ENCODE measurements at regions not wholly inside any gene's neighbourhood (a gene's known extent, or its start where the extent isn't known, plus 50 kb on each side); places are given as distances from the start of the nearest gene placed in this dataset.

GRCh38 chr18:28512357-28512756 is 335.4 kb upstream of the CDH2 start:
- H3K4me1 Mint-ChIP-seq, result peaks cover 0 to 2% of the 10 kb centered on the region in 2 experiments; a peak in 1 of 4 replicates
- WGBS (ENCODE audit: extremely low coverage, insufficient read length, low lambda C conversion rate), result no CpG with 5 or more reads among the region's 2 CpGs
- Histone ChIP-seq H2AK5ac (ENCODE audit: insufficient read length, low read length) (no peak overlapping the region), H3K56ac (ENCODE audit: insufficient read length, low read depth, low read length) (no peak overlapping the region), H3K23ac (ENCODE audit: insufficient read length, low read depth, low read length) (no peak overlapping the region), H3K9me3 (ENCODE audit: control insufficient read depth, low read depth, low read length) (no peaks in the 10 kb centered on the region), H2BK120ac (ENCODE audit: low read depth, low read length, poor library complexity, severe bottlenecking) (no peak overlapping the region), H3K23me2 (ENCODE audit: insufficient read length, low read depth, low read length, poor library complexity, severe bottlenecking) (no peaks in the 10 kb centered on the region), H3K4me2 (ENCODE audit: insufficient read depth, insufficient read length, low read length) (no peak overlapping the region), H3K9ac (ENCODE audit: extremely low read depth, insufficient read length, low read length) (no peak overlapping the region), H4K20me1 (ENCODE audit: control insufficient read depth, insufficient read depth, insufficient read length) (no peaks in the 10 kb centered on the region), H2AFZ (ENCODE audit: low read length) (no peak overlapping the region), H4K8ac (replicated peaks; ENCODE audit: insufficient read length, low read depth, low read length) (no peak overlapping the region), H3K4ac (ENCODE audit: low read depth, low read length) (no peak overlapping the region), H3K79me2 (ENCODE audit: insufficient read depth, low read length) (no peaks in the 10 kb centered on the region; the same call in 1 of the 2 replicates), H3K18ac (ENCODE audit: insufficient read length, low read depth, low read length) (no peak overlapping the region), H3K4me1 (ENCODE audit: insufficient read depth, low read length) (no peaks in the 10 kb centered on the region; the same call in 1 of the 2 replicates), H3K14ac (ENCODE audit: insufficient read depth, low read length) (no peak overlapping the region), H2BK5ac (ENCODE audit: insufficient read length, low read length) (no peak overlapping the region), H2BK20ac (ENCODE audit: low read depth, low read length, poor library complexity, severe bottlenecking) (no peak overlapping the region), H2BK15ac (ENCODE audit: low read depth, low read length) (no peak overlapping the region), H3K27me3 (ENCODE audit: insufficient read depth, low read length) (no peaks in the 10 kb centered on the region), H3T11ph (ENCODE audit: low read length) (no peak overlapping the region), H3K79me1 (ENCODE audit: insufficient read depth, low read depth, low read length, poor library complexity, severe bottlenecking) (no peaks in the 10 kb centered on the region), H4K91ac (ENCODE audit: insufficient read length, low read depth, low read length) (no peak overlapping the region), H2BK12ac (ENCODE audit: insufficient read length, low read depth, low read length) (no peak overlapping the region), H4K5ac (ENCODE audit: insufficient read length, low read depth, low read length) (no peak overlapping the region), H3K27ac (ENCODE audit: insufficient read length, low read depth, low read length) (no peak overlapping the region)
- H3K36me3 Mint-ChIP-seq (ENCODE audit: insufficient read depth in 1 of 3, low read depth in 3 of 3), result no peaks in the 10 kb centered on the region
- TF ChIP-seq, protein P1, sequence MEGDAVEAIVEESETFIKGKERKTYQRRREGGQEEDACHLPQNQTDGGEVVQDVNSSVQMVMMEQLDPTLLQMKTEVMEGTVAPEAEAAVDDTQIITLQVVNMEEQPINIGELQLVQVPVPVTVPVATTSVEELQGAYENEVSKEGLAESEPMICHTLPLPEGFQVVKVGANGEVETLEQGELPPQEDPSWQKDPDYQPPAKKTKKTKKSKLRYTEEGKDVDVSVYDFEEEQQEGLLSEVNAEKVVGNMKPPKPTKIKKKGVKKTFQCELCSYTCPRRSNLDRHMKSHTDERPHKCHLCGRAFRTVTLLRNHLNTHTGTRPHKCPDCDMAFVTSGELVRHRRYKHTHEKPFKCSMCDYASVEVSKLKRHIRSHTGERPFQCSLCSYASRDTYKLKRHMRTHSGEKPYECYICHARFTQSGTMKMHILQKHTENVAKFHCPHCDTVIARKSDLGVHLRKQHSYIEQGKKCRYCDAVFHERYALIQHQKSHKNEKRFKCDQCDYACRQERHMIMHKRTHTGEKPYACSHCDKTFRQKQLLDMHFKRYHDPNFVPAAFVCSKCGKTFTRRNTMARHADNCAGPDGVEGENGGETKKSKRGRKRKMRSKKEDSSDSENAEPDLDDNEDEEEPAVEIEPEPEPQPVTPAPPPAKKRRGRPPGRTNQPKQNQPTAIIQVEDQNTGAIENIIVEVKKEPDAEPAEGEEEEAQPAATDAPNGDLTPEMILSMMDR (conservative IDR thresholded peaks at IDR 0.05), result no peak
- H3K4me3 Mint-ChIP-seq, result no peak overlapping the region
- no peak overlapping the region for H3K27ac Mint-ChIP-seq
- no peak for DNase-seq
- peaks cover 0 to 2% of the 10 kb centered on the region in 2 experiments; a peak in 1 of 5 replicates for H3K9me3 Mint-ChIP-seq
- H3K27me3 Mint-ChIP-seq (ENCODE audit: low read depth), result no peaks in the 10 kb centered on the region
